ENCODE measurements at regions not wholly inside any gene's neighbourhood (a gene's known extent, or its start where the extent isn't known, plus 50 kb on each side); places are given as distances from the start of the nearest gene placed in this dataset.

DNA sequence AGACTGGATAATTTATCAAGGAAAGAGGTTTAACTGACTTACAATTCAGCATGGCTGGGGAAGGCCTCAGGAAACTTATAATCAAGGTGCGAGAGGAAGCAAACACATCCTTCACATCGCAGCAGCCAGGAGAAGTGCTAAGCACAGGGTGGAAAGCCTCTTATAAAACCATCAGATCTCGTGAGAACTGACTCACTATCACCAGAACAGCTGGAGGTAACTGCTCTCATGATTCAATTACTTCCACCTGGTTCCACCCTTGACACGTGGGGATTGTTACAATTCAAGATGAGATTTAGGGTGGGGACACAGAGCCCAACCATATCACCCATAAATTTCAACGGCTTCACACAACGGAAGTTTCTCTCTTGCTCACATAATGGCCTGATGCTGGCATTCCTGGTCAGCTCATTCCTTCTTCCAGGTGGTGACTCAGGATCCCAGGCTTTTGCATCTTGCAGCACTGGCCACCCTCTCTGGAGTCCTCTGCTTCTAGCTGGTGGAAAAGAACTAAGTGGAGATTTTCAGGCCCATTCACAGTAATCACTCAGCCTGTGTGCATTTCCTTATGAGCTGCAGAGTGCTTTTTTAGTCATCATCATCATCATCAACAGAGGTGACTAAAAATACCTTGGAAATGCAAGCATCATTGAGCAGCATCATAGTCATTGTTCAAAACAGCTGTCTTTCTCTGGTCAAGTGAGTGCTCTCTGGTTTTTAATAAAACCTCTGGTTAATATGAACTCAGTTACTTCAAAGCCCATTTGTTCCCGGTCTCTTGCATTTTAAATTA, 308.1 kb downstream of the SFMBT2 start:
- TF ChIP-seq, protein P1, sequence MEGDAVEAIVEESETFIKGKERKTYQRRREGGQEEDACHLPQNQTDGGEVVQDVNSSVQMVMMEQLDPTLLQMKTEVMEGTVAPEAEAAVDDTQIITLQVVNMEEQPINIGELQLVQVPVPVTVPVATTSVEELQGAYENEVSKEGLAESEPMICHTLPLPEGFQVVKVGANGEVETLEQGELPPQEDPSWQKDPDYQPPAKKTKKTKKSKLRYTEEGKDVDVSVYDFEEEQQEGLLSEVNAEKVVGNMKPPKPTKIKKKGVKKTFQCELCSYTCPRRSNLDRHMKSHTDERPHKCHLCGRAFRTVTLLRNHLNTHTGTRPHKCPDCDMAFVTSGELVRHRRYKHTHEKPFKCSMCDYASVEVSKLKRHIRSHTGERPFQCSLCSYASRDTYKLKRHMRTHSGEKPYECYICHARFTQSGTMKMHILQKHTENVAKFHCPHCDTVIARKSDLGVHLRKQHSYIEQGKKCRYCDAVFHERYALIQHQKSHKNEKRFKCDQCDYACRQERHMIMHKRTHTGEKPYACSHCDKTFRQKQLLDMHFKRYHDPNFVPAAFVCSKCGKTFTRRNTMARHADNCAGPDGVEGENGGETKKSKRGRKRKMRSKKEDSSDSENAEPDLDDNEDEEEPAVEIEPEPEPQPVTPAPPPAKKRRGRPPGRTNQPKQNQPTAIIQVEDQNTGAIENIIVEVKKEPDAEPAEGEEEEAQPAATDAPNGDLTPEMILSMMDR (conservative IDR thresholded peaks at IDR 0.05; ENCODE audit: low read depth, low read length) = no peak
- no peak for TF ChIP-seq EZH2phosphoT487 (IDR thresholded peaks at IDR 0.05; ENCODE audit: borderline replicate concordance, low read length)
